A549 (cell line): ENCODE measurements at regions not wholly inside any gene's neighbourhood (a gene's known extent, or its start where the extent isn't known, plus 50 kb on each side); places are given as distances from the start of the nearest gene placed in this dataset.

ENCODE experiments used
- ATAC-seq, 2 experiments: fragments of 200-7000 bp in 1 of 2; fragments of >200 bp in 1 of 2; cut with Nextera tagmentation in 1 of 2; cut with Tn5 transposase in 1 of 2; 3 replicates each; pipeline versions ENCODE4 v1.8.0 to v1.9.1; 2018 to 2020; ENCODE audit warnings: mild to moderate bottlenecking in 1 of 2, moderate library complexity in 1 of 2
- CTCF ChIA-PET: fragments of 300-600 bp; sonication (Branson Sonifier 250); formaldehyde crosslinking; extraction: SDS; loops from one replicate; lab custom pipeline; 2021; ENCODE audit warnings: antibody characterized with exemption, inconsistent platforms; lab: Yijun Ruan, JAX
- POLR2A ChIA-PET: fragments of 350-600 bp; formaldehyde crosslinking; extraction: SDS; loops from one replicate; lab custom pipeline; 2021; ENCODE audit warnings: antibody characterized with exemption, inconsistent platforms; lab: Yijun Ruan, JAX
- DNase-seq, 2 experiments: peaks; one replicate each; pipeline versions ENCODE4 v3.0.0 to v3.0.0-alpha.2; 2011 to 2016; ENCODE audit warnings: low read depth in 1 of 2, low spot score in 1 of 2
- FAIRE-seq: peaks from 2 replicates; lab custom pipeline; 2011; peaks lifted over from hg19 to GRCh38; lab: Jason Lieb, UNC
- H3K27ac ChIP-seq, 2 experiments: fragments of >200 bp; sonication (Bioruptor Twin); formaldehyde crosslinking; 3 replicates each; pipeline ENCODE4 v1.5.1; 2016 to 2017
- H3K4me1 ChIP-seq: fragments of >200 bp; sonication (Bioruptor Twin); formaldehyde crosslinking; 3 replicates; pipeline ENCODE4 v1.6.1; 2016
- H3K4me2 ChIP-seq: fragments of >200 bp; sonication (Bioruptor Twin); formaldehyde crosslinking; 3 replicates; pipeline ENCODE4 v1.6.1; 2016
- H3K4me3 ChIP-seq: fragments of >200 bp; sonication (Bioruptor Twin); formaldehyde crosslinking; 3 replicates; pipeline ENCODE4 v1.5.1; 2016
- H3K9me3 ChIP-seq: fragments of >200 bp; sonication (Bioruptor Twin); formaldehyde crosslinking; 3 replicates; pipeline ENCODE4 v1.6.1; 2016
- CEBPB ChIP-seq, 2 experiments: fragments of >200 bp in 1 of 2; sonication (Bioruptor Twin) in 1 of 2; formaldehyde crosslinking in 1 of 2; IDR thresholded peaks; 2 replicates each; pipeline ENCODE4 v1.6.1; 2012 to 2016
- CHD2 ChIP-seq: fragments of 150-350 bp; IDR thresholded peaks from 2 replicates; pipeline ENCODE4 v1.6.1; 2014; ENCODE audit warnings: low read length; ENCODE audit not compliant: partially characterized antibody
- FOSL2 ChIP-seq, 2 experiments: fragments of 450-650 bp in 1 of 2; fragments of >200 bp in 1 of 2; sonication (Bioruptor Twin) in 1 of 2; formaldehyde crosslinking; IDR thresholded peaks; 2 replicates each; pipeline versions ENCODE4 v1.5.0 to v1.6.1; 2016 to 2020; ENCODE audit warnings: mild to moderate bottlenecking in 1 of 2, moderate library complexity in 1 of 2
- HOXA7 ChIP-seq: fragments of 250-450 bp; sonication (Bioruptor Pico); IDR thresholded peaks from 2 replicates; pipeline ENCODE4 v1.5.0; 2020; ENCODE audit warnings: mild to moderate bottlenecking, moderate library complexity
- HOXB5 ChIP-seq: fragments of 250-450 bp; sonication (Bioruptor Pico); IDR thresholded peaks from 2 replicates; pipeline ENCODE4 v1.5.0; 2020; ENCODE audit warnings: mild to moderate bottlenecking, moderate library complexity
- MAFK ChIP-seq: fragments of 450-650 bp; IDR thresholded peaks from 2 replicates; pipeline ENCODE4 v1.6.1; 2014; ENCODE audit not compliant: partially characterized antibody
- NR3C1 ChIP-seq: fragments of >200 bp; sonication (Bioruptor Twin); formaldehyde crosslinking; IDR thresholded peaks from 3 replicates; pipeline ENCODE4 v1.6.1; 2017
- POLR2AphosphoS2 ChIP-seq: conservative IDR thresholded peaks from 2 replicates; pipeline ENCODE4 v1.6.1; 2012; ENCODE audit warnings: low read length, improper control_type of control experiment, inconsistent platforms
- RAD21 ChIP-seq, 2 experiments: fragments of >200 bp in 1 of 2; sonication (Bioruptor Twin) in 1 of 2; formaldehyde crosslinking in 1 of 2; IDR thresholded peaks in 1 of 2; conservative IDR thresholded peaks in 1 of 2; 2 replicates in 1 of 2; 3 replicates in 1 of 2; pipeline ENCODE4 v1.6.1; 2012 to 2018; ENCODE audit warnings: inconsistent platforms in 1 of 2
- RARB ChIP-seq: fragments of 250-450 bp; sonication (Bioruptor Pico); IDR thresholded peaks from 2 replicates; pipeline ENCODE4 v1.8.0; 2021; ENCODE audit warnings: mild to moderate bottlenecking, moderate library complexity
- RCOR1 ChIP-seq: fragments of 150-350 bp; IDR thresholded peaks from 2 replicates; pipeline ENCODE4 v1.6.1; 2014; ENCODE audit warnings: antibody characterized with exemption, low read length, low read depth
- WGBS: methylation state at CpG from one replicate; pipeline ENCODE4 v1.1.6; 2017; ENCODE audit errors: missing lambda C conversion rate; 5-methylcytosine and 5-hydroxymethylcytosine counted together
- TF ChIP-seq, protein P1 (sequence below): fragments of 200-600 bp; sonication (generic); IDR thresholded peaks from 2 replicates; pipeline ENCODE4 v1.6.1; 2016; ENCODE audit warnings: antibody characterized with exemption, mild to moderate bottlenecking, moderate library complexity
- TF ChIP-seq, protein P2 (sequence below): fragments of >200 bp; sonication (Bioruptor Twin); formaldehyde crosslinking; IDR thresholded peaks from 2 replicates; pipeline ENCODE4 v1.6.1; 2016
- TF ChIP-seq, protein P3 (sequence below): fragments of 150-350 bp; IDR thresholded peaks from 2 replicates; pipeline ENCODE4 v1.6.1; 2014; ENCODE audit warnings: low read depth, mild to moderate bottlenecking, low read length
- TF ChIP-seq, protein P4 (sequence below): fragments of >200 bp; sonication (Bioruptor Twin); formaldehyde crosslinking; IDR thresholded peaks from 3 replicates; pipeline ENCODE4 v1.6.1; 2016
- TF ChIP-seq, protein P5 (sequence below): fragments of 250-450 bp; sonication (Bioruptor Pico); IDR thresholded peaks from 2 replicates; pipeline ENCODE4 v1.5.0; 2021; ENCODE audit warnings: mild to moderate bottlenecking, moderate library complexity, borderline replicate concordance

DNA sequence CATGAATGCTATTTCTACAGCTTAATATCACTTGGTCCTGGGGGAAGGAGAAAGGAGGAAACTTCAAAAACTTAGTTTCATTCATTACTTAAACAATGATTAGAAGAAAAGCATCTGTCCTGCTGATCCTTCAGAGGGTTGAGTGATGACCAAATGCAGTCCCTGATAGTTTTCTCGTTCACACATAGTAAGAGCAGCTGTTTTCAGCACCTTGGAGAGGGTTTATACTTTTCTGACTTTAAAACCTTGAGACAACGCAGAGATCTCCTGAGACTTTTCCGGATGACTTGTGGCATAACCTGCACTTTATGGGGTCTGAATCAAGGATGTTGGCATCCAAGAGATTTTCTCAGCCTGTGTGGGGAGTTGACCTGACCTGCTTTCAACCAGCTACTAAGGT lies 94.0 kb upstream of the KCND3 start:
- FAIRE-seq (no peak), ATAC-seq (no peak), DNase-seq (no peak)
- 26% methylated on average over 3 of the region's 3 CpGs for WGBS
- H3K27ac ChIP-seq = no peak overlapping the region
- no peaks in the 10 kb centered on the region for H3K4me1 ChIP-seq
- no peak overlapping the region for H3K4me3 ChIP-seq
- ChIA-PET CTCF (no interaction called here), POLR2A (no interaction called here)
- no peaks in the 10 kb centered on the region for H3K9me3 ChIP-seq
- TF ChIP-seq, protein P1, sequence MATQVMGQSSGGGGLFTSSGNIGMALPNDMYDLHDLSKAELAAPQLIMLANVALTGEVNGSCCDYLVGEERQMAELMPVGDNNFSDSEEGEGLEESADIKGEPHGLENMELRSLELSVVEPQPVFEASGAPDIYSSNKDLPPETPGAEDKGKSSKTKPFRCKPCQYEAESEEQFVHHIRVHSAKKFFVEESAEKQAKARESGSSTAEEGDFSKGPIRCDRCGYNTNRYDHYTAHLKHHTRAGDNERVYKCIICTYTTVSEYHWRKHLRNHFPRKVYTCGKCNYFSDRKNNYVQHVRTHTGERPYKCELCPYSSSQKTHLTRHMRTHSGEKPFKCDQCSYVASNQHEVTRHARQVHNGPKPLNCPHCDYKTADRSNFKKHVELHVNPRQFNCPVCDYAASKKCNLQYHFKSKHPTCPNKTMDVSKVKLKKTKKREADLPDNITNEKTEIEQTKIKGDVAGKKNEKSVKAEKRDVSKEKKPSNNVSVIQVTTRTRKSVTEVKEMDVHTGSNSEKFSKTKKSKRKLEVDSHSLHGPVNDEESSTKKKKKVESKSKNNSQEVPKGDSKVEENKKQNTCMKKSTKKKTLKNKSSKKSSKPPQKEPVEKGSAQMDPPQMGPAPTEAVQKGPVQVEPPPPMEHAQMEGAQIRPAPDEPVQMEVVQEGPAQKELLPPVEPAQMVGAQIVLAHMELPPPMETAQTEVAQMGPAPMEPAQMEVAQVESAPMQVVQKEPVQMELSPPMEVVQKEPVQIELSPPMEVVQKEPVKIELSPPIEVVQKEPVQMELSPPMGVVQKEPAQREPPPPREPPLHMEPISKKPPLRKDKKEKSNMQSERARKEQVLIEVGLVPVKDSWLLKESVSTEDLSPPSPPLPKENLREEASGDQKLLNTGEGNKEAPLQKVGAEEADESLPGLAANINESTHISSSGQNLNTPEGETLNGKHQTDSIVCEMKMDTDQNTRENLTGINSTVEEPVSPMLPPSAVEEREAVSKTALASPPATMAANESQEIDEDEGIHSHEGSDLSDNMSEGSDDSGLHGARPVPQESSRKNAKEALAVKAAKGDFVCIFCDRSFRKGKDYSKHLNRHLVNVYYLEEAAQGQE = peak; percentile 84
- no peak for TF ChIP-seq RARB (CRISPR knock-in tag)
- TF ChIP-seq HOXB5 (CRISPR knock-in tag) = no peak
- H3K4me2 ChIP-seq = no peak overlapping the region

DNA sequence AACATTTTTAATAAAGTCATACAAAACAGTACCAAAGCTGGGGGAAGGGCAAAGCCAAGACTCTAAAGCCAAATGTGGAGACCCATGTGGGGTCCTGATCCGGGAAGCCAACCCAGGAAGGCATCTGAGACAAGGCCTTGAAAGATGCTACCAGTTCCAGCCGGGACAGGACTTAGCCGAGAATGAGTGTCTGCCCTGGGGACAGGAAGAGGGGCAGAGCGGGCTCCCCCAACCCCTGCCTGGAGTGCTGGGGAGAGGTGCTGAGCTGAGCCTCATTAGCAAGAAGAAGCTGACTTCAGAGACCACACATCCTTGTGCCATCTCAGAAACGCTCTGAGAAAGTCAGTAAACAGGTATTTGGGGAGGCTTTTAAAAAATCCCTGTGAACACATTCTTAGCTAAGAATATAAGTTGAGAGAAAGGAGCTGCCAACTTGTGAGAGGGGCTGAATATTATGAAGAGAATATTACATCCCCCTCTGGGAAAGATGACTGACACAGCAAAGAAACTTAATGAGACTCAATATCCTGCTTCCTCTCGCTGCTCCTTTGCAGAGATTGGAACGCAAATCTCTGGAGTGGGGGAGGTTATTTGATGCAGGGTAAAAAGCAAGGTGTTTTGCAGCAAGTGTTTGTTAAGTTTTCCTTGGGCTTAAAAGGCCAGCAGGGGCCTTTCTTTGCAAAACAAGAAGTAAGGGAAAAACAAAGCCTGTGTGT lies 103.3 kb upstream of the KCND3 start:
- no peak for TF ChIP-seq NR3C1
- no peak for TF ChIP-seq HOXA7 (CRISPR knock-in tag)
- TF ChIP-seq, protein P2, sequence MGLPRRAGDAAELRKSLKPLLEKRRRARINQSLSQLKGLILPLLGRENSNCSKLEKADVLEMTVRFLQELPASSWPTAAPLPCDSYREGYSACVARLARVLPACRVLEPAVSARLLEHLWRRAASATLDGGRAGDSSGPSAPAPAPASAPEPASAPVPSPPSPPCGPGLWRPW = no peak
- no peak for TF ChIP-seq POLR2AphosphoS2
- no peak for TF ChIP-seq FOSL2 (IDR thresholded peaks at IDR 0.05)
- TF ChIP-seq FOSL2 (CRISPR knock-in tag; IDR thresholded peaks at IDR 0.05) = no peak
- TF ChIP-seq, protein P3, sequence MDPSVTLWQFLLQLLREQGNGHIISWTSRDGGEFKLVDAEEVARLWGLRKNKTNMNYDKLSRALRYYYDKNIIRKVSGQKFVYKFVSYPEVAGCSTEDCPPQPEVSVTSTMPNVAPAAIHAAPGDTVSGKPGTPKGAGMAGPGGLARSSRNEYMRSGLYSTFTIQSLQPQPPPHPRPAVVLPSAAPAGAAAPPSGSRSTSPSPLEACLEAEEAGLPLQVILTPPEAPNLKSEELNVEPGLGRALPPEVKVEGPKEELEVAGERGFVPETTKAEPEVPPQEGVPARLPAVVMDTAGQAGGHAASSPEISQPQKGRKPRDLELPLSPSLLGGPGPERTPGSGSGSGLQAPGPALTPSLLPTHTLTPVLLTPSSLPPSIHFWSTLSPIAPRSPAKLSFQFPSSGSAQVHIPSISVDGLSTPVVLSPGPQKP = no peak
- TF ChIP-seq MAFK = no peak
- no peak for TF ChIP-seq RAD21 (conservative IDR thresholded peaks at IDR 0.05 in 1 of 2, IDR thresholded peaks at IDR 0.05 in 1 of 2)
- TF ChIP-seq, protein P4, sequence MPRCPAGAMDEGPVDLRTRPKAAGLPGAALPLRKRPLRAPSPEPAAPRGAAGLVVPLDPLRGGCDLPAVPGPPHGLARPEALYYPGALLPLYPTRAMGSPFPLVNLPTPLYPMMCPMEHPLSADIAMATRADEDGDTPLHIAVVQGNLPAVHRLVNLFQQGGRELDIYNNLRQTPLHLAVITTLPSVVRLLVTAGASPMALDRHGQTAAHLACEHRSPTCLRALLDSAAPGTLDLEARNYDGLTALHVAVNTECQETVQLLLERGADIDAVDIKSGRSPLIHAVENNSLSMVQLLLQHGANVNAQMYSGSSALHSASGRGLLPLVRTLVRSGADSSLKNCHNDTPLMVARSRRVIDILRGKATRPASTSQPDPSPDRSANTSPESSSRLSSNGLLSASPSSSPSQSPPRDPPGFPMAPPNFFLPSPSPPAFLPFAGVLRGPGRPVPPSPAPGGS = no peak
- no peak for TF ChIP-seq CEBPB (IDR thresholded peaks at IDR 0.05)
- no peak for TF ChIP-seq CHD2
- TF ChIP-seq RCOR1 = no peak
- Histone ChIP-seq H3K4me3 (no peak overlapping the region), H3K4me1 (no peaks in the 10 kb centered on the region), H3K4me2 (no peak overlapping the region), H3K27ac (no peak overlapping the region), H3K9me3 (no peaks in the 10 kb centered on the region)
- POLR2A ChIA-PET = no interaction called here
- CTCF ChIA-PET = no interaction called here
- WGBS = 2% methylated on average over 7 of the region's 7 CpGs
- ATAC-seq = no peak
- no peak for DNase-seq
- no peak for FAIRE-seq

DNA sequence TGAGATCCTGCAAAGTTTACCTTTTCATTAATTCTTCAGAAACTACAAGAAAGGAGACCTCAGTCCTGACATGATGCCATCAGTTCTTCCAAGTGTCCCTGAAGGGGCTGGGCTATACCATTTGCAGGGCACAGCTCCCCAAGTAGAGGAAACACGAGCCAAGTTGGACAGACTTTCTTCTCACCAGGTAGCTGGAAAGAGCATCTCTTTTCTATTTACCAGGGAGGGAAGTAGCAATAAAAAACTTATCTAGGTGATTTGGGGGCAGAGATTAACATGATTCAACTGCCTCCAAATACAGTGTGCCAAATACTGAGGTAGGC lies 103.9 kb upstream of the KCND3 start:
- Histone ChIP-seq H3K4me2 (no peak overlapping the region), H3K9me3 (no peaks in the 10 kb centered on the region), H3K4me1 (no peaks in the 10 kb centered on the region), H3K4me3 (no peak overlapping the region), H3K27ac (no peak overlapping the region)
- CTCF ChIA-PET = no interaction called here
- no peak for ATAC-seq
- FAIRE-seq = no peak
- TF ChIP-seq, protein P5, sequence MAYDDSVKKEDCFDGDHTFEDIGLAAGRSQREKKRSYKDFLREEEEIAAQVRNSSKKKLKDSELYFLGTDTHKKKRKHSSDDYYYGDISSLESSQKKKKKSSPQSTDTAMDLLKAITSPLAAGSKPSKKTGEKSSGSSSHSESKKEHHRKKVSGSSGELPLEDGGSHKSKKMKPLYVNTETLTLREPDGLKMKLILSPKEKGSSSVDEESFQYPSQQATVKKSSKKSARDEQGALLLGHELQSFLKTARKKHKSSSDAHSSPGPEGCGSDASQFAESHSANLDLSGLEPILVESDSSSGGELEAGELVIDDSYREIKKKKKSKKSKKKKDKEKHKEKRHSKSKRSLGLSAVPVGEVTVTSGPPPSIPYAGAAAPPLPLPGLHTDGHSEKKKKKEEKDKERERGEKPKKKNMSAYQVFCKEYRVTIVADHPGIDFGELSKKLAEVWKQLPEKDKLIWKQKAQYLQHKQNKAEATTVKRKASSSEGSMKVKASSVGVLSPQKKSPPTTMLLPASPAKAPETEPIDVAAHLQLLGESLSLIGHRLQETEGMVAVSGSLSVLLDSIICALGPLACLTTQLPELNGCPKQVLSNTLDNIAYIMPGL = no peak
- TF ChIP-seq RCOR1 (no peak), MAFK (no peak), CHD2 (no peak)
- POLR2A ChIA-PET = no interaction called here
- no peak for DNase-seq
- WGBS = 0% methylated on average over 1 of the region's 1 CpG
